Neural progenitor cell (in vitro differentiated cells): ENCODE measurements at regions not wholly inside any gene's neighbourhood (a gene's known extent, or its start where the extent isn't known, plus 50 kb on each side); places are given as distances from the start of the nearest gene placed in this dataset.

Source experiments
- EZH2 ChIP-seq: fragments of 200-600 bp; sonication (generic); IDR thresholded peaks from 2 replicates; pipeline ENCODE4 v1.6.1; 2017; ENCODE audit warnings: antibody characterized with exemption, mild to moderate bottlenecking, moderate library complexity
- EZH2phosphoT487 ChIP-seq: fragments of 200-600 bp; sonication (generic); IDR thresholded peaks from 2 replicates; pipeline ENCODE4 v1.6.1; 2017; ENCODE audit warnings: antibody characterized with exemption
- TF ChIP-seq, protein P1 (sequence below): fragments of 200-600 bp; sonication (generic); IDR thresholded peaks from 2 replicates; pipeline ENCODE4 v1.5.1; 2017; ENCODE audit warnings: antibody characterized with exemption, mild to moderate bottlenecking

DNA sequence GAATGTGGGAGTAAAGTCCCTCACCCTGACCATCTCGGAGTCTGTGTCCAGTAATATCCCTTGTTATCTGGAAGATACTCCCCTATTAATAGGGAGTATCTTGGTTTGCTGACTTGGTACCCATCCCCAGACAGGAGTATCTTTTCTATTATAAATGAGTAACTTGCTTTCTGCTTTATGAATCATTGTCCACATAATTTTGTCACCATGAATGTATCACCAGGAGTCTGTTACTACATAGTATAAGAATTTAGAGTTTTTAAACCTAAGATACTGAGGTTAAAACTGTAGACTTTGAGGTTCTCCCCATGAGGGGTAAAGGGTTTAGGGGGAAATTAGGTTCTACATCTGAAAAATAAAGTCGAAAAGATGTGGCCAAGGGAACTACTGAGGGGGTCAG is 175.6 kb downstream of the FCRL5 start:
- TF ChIP-seq, protein P1, sequence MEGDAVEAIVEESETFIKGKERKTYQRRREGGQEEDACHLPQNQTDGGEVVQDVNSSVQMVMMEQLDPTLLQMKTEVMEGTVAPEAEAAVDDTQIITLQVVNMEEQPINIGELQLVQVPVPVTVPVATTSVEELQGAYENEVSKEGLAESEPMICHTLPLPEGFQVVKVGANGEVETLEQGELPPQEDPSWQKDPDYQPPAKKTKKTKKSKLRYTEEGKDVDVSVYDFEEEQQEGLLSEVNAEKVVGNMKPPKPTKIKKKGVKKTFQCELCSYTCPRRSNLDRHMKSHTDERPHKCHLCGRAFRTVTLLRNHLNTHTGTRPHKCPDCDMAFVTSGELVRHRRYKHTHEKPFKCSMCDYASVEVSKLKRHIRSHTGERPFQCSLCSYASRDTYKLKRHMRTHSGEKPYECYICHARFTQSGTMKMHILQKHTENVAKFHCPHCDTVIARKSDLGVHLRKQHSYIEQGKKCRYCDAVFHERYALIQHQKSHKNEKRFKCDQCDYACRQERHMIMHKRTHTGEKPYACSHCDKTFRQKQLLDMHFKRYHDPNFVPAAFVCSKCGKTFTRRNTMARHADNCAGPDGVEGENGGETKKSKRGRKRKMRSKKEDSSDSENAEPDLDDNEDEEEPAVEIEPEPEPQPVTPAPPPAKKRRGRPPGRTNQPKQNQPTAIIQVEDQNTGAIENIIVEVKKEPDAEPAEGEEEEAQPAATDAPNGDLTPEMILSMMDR, result no peak
- no peak for TF ChIP-seq EZH2phosphoT487
- TF ChIP-seq EZH2, result no peak
